ENCODE measurements at regions not wholly inside any gene's neighbourhood (a gene's known extent, or its start where the extent isn't known, plus 50 kb on each side); places are given as distances from the start of the nearest gene placed in this dataset.

DNA sequence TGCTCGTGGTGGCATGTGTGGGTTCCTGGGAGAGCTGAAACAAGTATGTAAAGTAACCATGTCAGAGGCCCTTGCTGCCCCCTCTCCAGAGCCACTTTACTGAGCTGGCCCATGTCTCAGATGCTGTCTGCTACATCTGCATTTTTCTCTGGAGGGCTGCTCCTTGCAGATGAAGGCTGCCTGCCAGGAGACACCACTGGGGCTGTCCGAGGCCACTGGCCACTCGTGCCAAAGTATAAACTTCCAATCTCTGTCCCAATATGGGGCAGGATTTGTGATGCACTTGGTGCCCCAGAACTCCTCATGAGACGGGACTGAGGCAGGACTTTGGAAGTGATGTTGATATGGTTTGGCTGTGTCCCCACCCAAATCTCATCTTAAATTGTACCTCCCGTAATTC, 478.4 kb upstream of the B3GAT1 start:
- TF ChIP-seq, protein P1, sequence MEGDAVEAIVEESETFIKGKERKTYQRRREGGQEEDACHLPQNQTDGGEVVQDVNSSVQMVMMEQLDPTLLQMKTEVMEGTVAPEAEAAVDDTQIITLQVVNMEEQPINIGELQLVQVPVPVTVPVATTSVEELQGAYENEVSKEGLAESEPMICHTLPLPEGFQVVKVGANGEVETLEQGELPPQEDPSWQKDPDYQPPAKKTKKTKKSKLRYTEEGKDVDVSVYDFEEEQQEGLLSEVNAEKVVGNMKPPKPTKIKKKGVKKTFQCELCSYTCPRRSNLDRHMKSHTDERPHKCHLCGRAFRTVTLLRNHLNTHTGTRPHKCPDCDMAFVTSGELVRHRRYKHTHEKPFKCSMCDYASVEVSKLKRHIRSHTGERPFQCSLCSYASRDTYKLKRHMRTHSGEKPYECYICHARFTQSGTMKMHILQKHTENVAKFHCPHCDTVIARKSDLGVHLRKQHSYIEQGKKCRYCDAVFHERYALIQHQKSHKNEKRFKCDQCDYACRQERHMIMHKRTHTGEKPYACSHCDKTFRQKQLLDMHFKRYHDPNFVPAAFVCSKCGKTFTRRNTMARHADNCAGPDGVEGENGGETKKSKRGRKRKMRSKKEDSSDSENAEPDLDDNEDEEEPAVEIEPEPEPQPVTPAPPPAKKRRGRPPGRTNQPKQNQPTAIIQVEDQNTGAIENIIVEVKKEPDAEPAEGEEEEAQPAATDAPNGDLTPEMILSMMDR (conservative IDR thresholded peaks at IDR 0.05 in 1 of 2, IDR thresholded peaks at IDR 0.05 in 1 of 2; ENCODE audit: low read depth in 1 of 2, low read length in 2 of 2) = no peak
- TF ChIP-seq EZH2 (IDR thresholded peaks at IDR 0.05; ENCODE audit: low read length, missing control alignments) = no peak
